ENCODE measurements at regions not wholly inside any gene's neighbourhood (a gene's known extent, or its start where the extent isn't known, plus 50 kb on each side); places are given as distances from the start of the nearest gene placed in this dataset.

DNA sequence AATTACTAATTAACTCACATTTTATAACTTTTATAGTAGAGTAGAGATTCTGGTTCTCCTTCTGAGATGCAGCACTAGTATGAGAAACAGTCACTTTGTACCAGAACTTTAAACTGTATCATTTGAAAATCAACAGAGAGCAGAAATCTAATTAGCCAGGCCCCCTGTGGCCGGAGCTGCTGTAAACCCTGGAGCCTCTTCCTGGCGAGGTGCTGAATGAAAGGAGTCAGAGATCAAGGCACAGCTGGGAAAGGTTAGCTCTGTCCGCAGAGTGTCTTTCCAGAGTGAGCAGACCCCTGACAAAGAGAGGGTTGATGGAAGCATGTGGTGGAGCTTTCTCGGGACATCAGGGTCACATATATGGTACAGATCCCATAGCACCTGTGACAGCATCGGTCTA is 703.8 kb downstream of the RFPL4B start:
- TF ChIP-seq, protein P1, sequence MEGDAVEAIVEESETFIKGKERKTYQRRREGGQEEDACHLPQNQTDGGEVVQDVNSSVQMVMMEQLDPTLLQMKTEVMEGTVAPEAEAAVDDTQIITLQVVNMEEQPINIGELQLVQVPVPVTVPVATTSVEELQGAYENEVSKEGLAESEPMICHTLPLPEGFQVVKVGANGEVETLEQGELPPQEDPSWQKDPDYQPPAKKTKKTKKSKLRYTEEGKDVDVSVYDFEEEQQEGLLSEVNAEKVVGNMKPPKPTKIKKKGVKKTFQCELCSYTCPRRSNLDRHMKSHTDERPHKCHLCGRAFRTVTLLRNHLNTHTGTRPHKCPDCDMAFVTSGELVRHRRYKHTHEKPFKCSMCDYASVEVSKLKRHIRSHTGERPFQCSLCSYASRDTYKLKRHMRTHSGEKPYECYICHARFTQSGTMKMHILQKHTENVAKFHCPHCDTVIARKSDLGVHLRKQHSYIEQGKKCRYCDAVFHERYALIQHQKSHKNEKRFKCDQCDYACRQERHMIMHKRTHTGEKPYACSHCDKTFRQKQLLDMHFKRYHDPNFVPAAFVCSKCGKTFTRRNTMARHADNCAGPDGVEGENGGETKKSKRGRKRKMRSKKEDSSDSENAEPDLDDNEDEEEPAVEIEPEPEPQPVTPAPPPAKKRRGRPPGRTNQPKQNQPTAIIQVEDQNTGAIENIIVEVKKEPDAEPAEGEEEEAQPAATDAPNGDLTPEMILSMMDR (IDR thresholded peaks at IDR 0.05): no peak
- Histone ChIP-seq H3K4me3 (no peak overlapping the region), H3K27ac (no peak overlapping the region)
- DNase-seq (ENCODE audit: low spot score): no peak

DNA sequence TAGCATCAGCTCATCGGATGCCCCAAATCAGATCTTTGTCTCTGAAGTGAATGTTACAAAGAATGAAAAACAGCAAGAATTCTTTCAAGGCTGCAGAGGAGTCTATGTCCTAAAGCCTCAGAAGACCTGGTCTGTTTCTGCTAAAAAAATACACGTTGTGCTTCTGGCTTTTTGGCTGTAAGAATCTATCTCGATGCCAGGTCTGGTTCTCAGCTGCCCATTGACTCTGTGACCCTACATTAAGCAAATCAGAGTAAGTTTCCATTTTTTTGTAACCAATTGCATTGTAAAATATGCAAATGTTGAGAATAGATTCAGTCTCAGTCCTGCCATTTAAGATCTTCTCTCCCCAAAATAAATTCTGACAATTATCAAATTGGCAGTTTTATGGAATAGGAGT is 705.4 kb downstream of the RFPL4B start:
- no peak overlapping the region for H3K4me3 ChIP-seq
- TF ChIP-seq, protein P1 (IDR thresholded peaks at IDR 0.05): no peak
- DNase-seq (ENCODE audit: low spot score): no peak
- no peak overlapping the region for H3K27ac ChIP-seq

DNA sequence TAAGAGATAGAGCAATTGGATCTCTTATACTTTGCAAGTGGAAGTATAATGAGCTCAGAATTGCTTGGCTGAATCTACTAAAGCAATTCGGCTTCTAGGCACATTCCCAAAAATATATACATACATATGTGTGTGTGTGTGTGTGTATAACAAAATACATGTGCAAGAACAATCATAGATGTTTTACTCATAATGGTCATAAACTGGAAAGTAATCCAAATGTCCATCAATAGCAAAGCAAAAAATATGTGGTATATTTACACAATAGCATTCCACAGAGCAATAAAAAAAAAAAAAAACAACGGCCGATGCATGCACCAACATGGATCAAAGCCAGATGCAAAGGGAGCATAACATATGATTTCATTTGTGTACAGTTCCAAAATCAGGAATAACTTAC is 707.9 kb downstream of the RFPL4B start:
- Histone ChIP-seq H3K27ac (no peak overlapping the region), H3K4me3 (no peak overlapping the region)
- TF ChIP-seq, protein P1 (IDR thresholded peaks at IDR 0.05): no peak
- DNase-seq (ENCODE audit: low spot score): no peak

DNA sequence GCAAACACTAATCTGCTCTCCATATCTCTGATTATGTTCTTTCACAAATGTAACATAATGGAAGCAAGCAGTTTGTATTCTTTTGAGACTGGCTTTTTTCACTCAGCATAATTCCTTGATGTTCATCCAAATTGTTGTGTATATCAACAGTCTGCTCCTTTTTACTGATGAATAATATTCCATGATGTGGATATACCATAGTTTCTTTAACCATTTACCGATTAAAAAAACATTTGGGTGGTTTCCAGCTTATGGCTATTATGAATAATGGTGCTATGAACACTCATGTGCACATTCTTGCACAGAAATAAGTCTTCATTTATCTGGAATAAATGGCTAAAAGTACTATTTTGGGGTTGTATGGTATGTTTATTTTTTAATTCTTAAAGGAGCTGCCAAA is 708.9 kb downstream of the RFPL4B start:
- TF ChIP-seq, protein P1 (IDR thresholded peaks at IDR 0.05): no peak
- H3K4me3 ChIP-seq: no peak overlapping the region
- DNase-seq (ENCODE audit: low spot score): no peak
- H3K27ac ChIP-seq: no peak overlapping the region

DNA sequence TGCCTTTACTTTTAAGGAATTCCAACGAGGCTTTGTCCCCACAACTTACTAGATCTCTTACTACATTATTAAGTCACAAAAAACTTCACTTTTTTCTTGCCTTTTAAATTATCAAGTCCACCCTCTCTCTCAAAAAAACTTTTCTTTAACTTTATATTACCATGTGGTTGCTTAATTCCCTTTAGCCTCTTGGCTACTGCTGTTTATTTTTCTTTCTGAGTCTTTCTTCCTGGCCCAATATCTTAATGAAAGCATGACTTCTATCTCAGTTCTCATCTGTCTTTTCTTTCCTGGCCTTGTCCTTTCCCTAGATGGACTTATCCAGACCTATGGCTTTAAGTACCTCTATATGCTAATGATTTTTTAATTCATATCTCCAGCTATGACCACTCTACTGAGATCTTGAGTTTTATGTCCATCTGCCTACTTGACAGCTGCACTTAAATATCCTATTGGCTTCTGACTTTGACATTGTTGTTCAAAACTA is 710.5 kb downstream of the RFPL4B start:
- TF ChIP-seq, protein P1 (IDR thresholded peaks at IDR 0.05): no peak
- DNase-seq (ENCODE audit: low spot score): no peak
- Histone ChIP-seq H3K27ac (no peak overlapping the region), H3K4me3 (no peak overlapping the region)

DNA sequence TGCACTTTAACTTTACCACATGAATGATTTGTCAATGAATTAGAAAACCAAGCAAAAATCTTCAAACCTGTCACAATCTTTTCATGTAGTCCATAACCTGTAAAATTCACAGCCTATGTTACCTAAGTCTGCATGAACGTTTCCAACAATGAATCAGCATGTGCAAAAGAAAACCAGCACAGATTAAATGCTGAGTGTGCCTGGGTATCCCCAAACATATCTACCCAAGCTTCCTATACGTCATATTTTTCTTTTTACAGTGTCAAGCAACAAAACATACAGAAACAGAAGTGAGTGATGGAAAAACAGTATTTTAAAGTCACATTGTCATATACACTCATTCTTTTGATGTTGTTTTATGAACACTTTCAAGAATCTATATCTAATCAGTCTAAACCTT is 713.5 kb downstream of the RFPL4B start:
- Histone ChIP-seq H3K27ac (no peak overlapping the region), H3K4me3 (no peak overlapping the region)
- DNase-seq (ENCODE audit: low spot score): no peak
- TF ChIP-seq, protein P1 (IDR thresholded peaks at IDR 0.05): no peak

DNA sequence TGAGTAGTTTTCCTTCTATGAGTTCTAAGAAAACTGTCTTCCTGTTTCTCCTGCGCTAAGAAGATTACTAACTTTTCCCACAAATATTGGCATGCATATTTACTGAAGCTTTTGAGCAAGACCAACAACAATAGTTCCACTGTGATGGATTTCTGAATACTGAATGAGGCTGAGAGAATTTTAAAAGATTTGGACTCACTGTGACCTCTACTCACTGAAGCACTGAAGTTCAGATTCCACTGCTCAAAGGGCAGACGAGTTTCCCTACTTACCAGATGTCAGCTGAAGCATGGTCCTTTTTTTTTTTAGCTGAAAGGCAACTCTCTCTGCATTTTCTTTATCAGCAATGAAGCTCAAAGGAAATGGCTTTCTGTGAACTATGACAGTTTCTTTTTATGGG is 718.5 kb downstream of the RFPL4B start:
- H3K4me3 ChIP-seq: no peak overlapping the region
- DNase-seq (ENCODE audit: low spot score): no peak
- no peak overlapping the region for H3K27ac ChIP-seq
- TF ChIP-seq, protein P1 (IDR thresholded peaks at IDR 0.05): no peak
